ENCODE measurements at regions not wholly inside any gene's neighbourhood (a gene's known extent, or its start where the extent isn't known, plus 50 kb on each side); places are given as distances from the start of the nearest gene placed in this dataset.

DNA sequence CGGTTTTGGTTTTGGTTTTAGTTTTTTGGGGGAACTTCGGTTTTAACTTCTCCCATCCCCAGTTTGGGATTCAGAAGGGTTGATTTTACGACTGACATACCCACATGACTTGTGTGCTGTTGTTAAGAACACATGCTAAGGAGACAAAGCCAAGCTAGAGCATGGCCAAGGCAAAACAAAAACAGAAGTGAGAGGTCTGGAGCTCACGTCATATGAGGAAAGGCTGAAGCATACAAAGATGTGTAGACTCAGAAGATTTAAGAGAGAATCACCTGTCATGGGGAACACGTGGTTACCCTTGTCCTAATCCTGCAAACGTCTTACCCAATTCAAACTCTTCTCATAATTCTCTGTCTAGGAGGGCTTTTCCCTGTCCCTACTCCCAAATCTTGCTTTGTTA is 465.0 kb downstream of the FAM181B start:
- TF ChIP-seq RAD21 (IDR thresholded peaks at IDR 0.05 in 1 of 2, conservative IDR thresholded peaks at IDR 0.05 in 1 of 2; ENCODE audit: low read depth in 2 of 2, low read length in 2 of 2) (no peak), CREB1 (IDR thresholded peaks at IDR 0.05) (no peak), EGR1 (IDR thresholded peaks at IDR 0.05; ENCODE audit: borderline replicate concordance, low read depth, low read length) (no peak), TAF1 (IDR thresholded peaks at IDR 0.05; ENCODE audit: low read depth, low read length) (no peak), NANOG (IDR thresholded peaks at IDR 0.05; ENCODE audit: insufficient read depth, low read depth, low read length, poor library complexity, severe bottlenecking) (no peak), EZH2 (IDR thresholded peaks at IDR 0.05; ENCODE audit: low read depth, low read length, severe bottlenecking) (no peak), ZNF274 (IDR thresholded peaks at IDR 0.05; ENCODE audit: borderline replicate concordance, extremely low read depth, low read length) (no peak), SIX5 (IDR thresholded peaks at IDR 0.05; ENCODE audit: low read depth, low read length) (no peak), EP300 (IDR thresholded peaks at IDR 0.05; ENCODE audit: borderline replicate concordance in 1 of 2, low read depth in 2 of 2, low read length in 2 of 2) (no peak), CBX5 (IDR thresholded peaks at IDR 0.05; ENCODE audit: low read depth, low read length) (no peak), KDM4A (IDR thresholded peaks at IDR 0.05; ENCODE audit: low read depth, low read length, severe bottlenecking) (no peak), BACH1 (IDR thresholded peaks at IDR 0.05; ENCODE audit: low read length) (no peak)
- TF ChIP-seq, protein P1, sequence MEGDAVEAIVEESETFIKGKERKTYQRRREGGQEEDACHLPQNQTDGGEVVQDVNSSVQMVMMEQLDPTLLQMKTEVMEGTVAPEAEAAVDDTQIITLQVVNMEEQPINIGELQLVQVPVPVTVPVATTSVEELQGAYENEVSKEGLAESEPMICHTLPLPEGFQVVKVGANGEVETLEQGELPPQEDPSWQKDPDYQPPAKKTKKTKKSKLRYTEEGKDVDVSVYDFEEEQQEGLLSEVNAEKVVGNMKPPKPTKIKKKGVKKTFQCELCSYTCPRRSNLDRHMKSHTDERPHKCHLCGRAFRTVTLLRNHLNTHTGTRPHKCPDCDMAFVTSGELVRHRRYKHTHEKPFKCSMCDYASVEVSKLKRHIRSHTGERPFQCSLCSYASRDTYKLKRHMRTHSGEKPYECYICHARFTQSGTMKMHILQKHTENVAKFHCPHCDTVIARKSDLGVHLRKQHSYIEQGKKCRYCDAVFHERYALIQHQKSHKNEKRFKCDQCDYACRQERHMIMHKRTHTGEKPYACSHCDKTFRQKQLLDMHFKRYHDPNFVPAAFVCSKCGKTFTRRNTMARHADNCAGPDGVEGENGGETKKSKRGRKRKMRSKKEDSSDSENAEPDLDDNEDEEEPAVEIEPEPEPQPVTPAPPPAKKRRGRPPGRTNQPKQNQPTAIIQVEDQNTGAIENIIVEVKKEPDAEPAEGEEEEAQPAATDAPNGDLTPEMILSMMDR (IDR thresholded peaks at IDR 0.05; ENCODE audit: control extremely low read depth in 1 of 3, insufficient read depth in 1 of 3, low read depth in 1 of 3, low read length in 3 of 3) = no peak
- TF ChIP-seq, protein P2, sequence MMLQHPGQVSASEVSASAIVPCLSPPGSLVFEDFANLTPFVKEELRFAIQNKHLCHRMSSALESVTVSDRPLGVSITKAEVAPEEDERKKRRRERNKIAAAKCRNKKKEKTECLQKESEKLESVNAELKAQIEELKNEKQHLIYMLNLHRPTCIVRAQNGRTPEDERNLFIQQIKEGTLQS (IDR thresholded peaks at IDR 0.05; ENCODE audit: insufficient read depth, low read depth, low read length) = no peak

All from H1 (cell line).